ENCODE measurements at regions not wholly inside any gene's neighbourhood (a gene's known extent, or its start where the extent isn't known, plus 50 kb on each side); places are given as distances from the start of the nearest gene placed in this dataset.

GRCh38 chr10:108411894-108412293 is 1247.4 kb upstream of the SORCS1 start:
- POLR2A ChIA-PET (ENCODE audit: unreplicated experiment): no interaction called here
- intact Hi-C loops (cut with micrococcal nuclease; ENCODE audit: unreplicated experiment): no loop called here
- no peak overlapping the region for H3K4me3 ChIP-seq
- CTCF ChIA-PET: no interaction called here
- no peak overlapping the region for H3K4me2 ChIP-seq
- no peaks in the 10 kb centered on the region for H4K20me1 ChIP-seq (ENCODE audit: insufficient read depth)
- H3K79me2 ChIP-seq (ENCODE audit: low read depth): no peaks in the 10 kb centered on the region
- H3K27me3 ChIP-seq (ENCODE audit: insufficient read depth, low read depth): no peaks in the 10 kb centered on the region
- no peaks in the 10 kb centered on the region for H3K9me2 ChIP-seq (ENCODE audit: insufficient read depth)
- DNase-seq: no peak
- H3K4me1 ChIP-seq (replicated peaks; ENCODE audit: insufficient read depth): no peaks in the 10 kb centered on the region
- H3K9me3 ChIP-seq (ENCODE audit: insufficient read depth, low read depth): no peaks in the 10 kb centered on the region
- no peak overlapping the region for H2AFZ ChIP-seq
- H3K36me3 ChIP-seq (ENCODE audit: low read depth): no peaks in the 10 kb centered on the region
- H3K27ac ChIP-seq: no peak overlapping the region
- TF ChIP-seq CTCF (conservative IDR thresholded peaks at IDR 0.05) (no peak), EZH2 (IDR thresholded peaks at IDR 0.05; ENCODE audit: low read depth) (no peak)
- H3F3A ChIP-seq (ENCODE audit: insufficient read depth, low read depth): no peaks in the 10 kb centered on the region
- BruUV-seq (replicated peaks): no TSS peak

GRCh38 chr10:108411206-108411605 is 1246.7 kb upstream of the SORCS1 start:
- H3K4me1 ChIP-seq (replicated peaks; ENCODE audit: insufficient read depth): no peaks in the 10 kb centered on the region
- H2AFZ ChIP-seq: no peak overlapping the region
- H3K36me3 ChIP-seq (ENCODE audit: low read depth): no peaks in the 10 kb centered on the region
- no peaks in the 10 kb centered on the region for H3K9me3 ChIP-seq (ENCODE audit: insufficient read depth, low read depth)
- no peaks in the 10 kb centered on the region for H3K79me2 ChIP-seq (ENCODE audit: low read depth)
- TF ChIP-seq CTCF (conservative IDR thresholded peaks at IDR 0.05): no peak
- DNase-seq: no peak
- H3F3A ChIP-seq (ENCODE audit: insufficient read depth, low read depth): no peaks in the 10 kb centered on the region
- H3K27ac ChIP-seq: no peak overlapping the region
- H3K27me3 ChIP-seq (ENCODE audit: insufficient read depth, low read depth): no peaks in the 10 kb centered on the region
- CTCF ChIA-PET: no interaction called here
- BruUV-seq (replicated peaks): no TSS peak
- H3K4me2 ChIP-seq: no peak overlapping the region
- H3K9me2 ChIP-seq (ENCODE audit: insufficient read depth): no peaks in the 10 kb centered on the region
- intact Hi-C loops (cut with micrococcal nuclease; ENCODE audit: unreplicated experiment): no loop called here
- no peak overlapping the region for H3K4me3 ChIP-seq
- no peaks in the 10 kb centered on the region for H4K20me1 ChIP-seq (ENCODE audit: insufficient read depth)
- POLR2A ChIA-PET (ENCODE audit: unreplicated experiment): no interaction called here

GRCh38 chr10:108410236-108410635 is 1245.7 kb upstream of the SORCS1 start:
- no peaks in the 10 kb centered on the region for H3K79me2 ChIP-seq (ENCODE audit: low read depth)
- no peaks in the 10 kb centered on the region for H3K4me1 ChIP-seq (replicated peaks; ENCODE audit: insufficient read depth)
- POLR2A ChIA-PET (ENCODE audit: unreplicated experiment): no interaction called here
- H3K9me2 ChIP-seq (ENCODE audit: insufficient read depth): no peaks in the 10 kb centered on the region
- H3K36me3 ChIP-seq (ENCODE audit: low read depth): no peaks in the 10 kb centered on the region
- no peaks in the 10 kb centered on the region for H3K27me3 ChIP-seq (ENCODE audit: insufficient read depth, low read depth)
- H3F3A ChIP-seq (ENCODE audit: insufficient read depth, low read depth): no peaks in the 10 kb centered on the region
- intact Hi-C loops (cut with micrococcal nuclease; ENCODE audit: unreplicated experiment): no loop called here
- no peak overlapping the region for H2AFZ ChIP-seq
- H4K20me1 ChIP-seq (ENCODE audit: insufficient read depth): no peaks in the 10 kb centered on the region
- no peak overlapping the region for H3K4me2 ChIP-seq
- TF ChIP-seq EZH2 (IDR thresholded peaks at IDR 0.05; ENCODE audit: low read depth): no peak
- no TSS peak for BruUV-seq (replicated peaks)
- H3K9me3 ChIP-seq (ENCODE audit: insufficient read depth, low read depth): no peaks in the 10 kb centered on the region
- CTCF ChIA-PET: no interaction called here
- no peak overlapping the region for H3K27ac ChIP-seq
- no peak overlapping the region for H3K4me3 ChIP-seq
- DNase-seq: no peak

GRCh38 chr10:108409306-108409705 is 1244.8 kb upstream of the SORCS1 start:
- TF ChIP-seq EZH2 (IDR thresholded peaks at IDR 0.05; ENCODE audit: low read depth) (no peak), CTCF (conservative IDR thresholded peaks at IDR 0.05) (no peak)
- POLR2A ChIA-PET (ENCODE audit: unreplicated experiment): no interaction called here
- CTCF ChIA-PET: no interaction called here
- Histone ChIP-seq H3K36me3 (ENCODE audit: low read depth) (no peaks in the 10 kb centered on the region), H3K27ac (no peak overlapping the region), H3K4me2 (no peak overlapping the region), H2AFZ (no peak overlapping the region), H3K79me2 (ENCODE audit: low read depth) (no peaks in the 10 kb centered on the region), H3K9me3 (ENCODE audit: insufficient read depth, low read depth) (no peaks in the 10 kb centered on the region), H3F3A (ENCODE audit: insufficient read depth, low read depth) (no peaks in the 10 kb centered on the region), H3K9me2 (ENCODE audit: insufficient read depth) (no peaks in the 10 kb centered on the region), H3K4me3 (no peak overlapping the region), H3K4me1 (replicated peaks; ENCODE audit: insufficient read depth) (no peaks in the 10 kb centered on the region), H4K20me1 (ENCODE audit: insufficient read depth) (no peaks in the 10 kb centered on the region), H3K27me3 (ENCODE audit: insufficient read depth, low read depth) (no peaks in the 10 kb centered on the region)
- BruUV-seq (replicated peaks): no TSS peak
- DNase-seq: no peak
- intact Hi-C loops (cut with micrococcal nuclease; ENCODE audit: unreplicated experiment): no loop called here

All from PC-9 (cell line).